ENCODE measurements at regions not wholly inside any gene's neighbourhood (a gene's known extent, or its start where the extent isn't known, plus 50 kb on each side); places are given as distances from the start of the nearest gene placed in this dataset.

GRCh38 chr2:4972472-4972871 lies 719.7 kb upstream of the SOX11 start (continued):
- TF ChIP-seq AHDC1 (CRISPR knock-in tag; IDR thresholded peaks at IDR 0.05; ENCODE audit: borderline replicate concordance) (no peak), ZNF710 (CRISPR knock-in tag; IDR thresholded peaks at IDR 0.05; ENCODE audit: borderline replicate concordance) (no peak), TCF7 (IDR thresholded peaks at IDR 0.05; ENCODE audit: low read depth) (no peak), MAFK (conservative IDR thresholded peaks at IDR 0.05 in 1 of 2, IDR thresholded peaks at IDR 0.05 in 1 of 2; ENCODE audit: low read length in 2 of 2) (peak; percentile 61 to 79; a peak in 3 of 4 replicates), ZSCAN31 (CRISPR knock-in tag; IDR thresholded peaks at IDR 0.05; ENCODE audit: low read depth) (no peak), ZNF441 (CRISPR knock-in tag; IDR thresholded peaks at IDR 0.05; ENCODE audit: borderline replicate concordance) (no peak)
